ENCODE measurements at regions not wholly inside any gene's neighbourhood (a gene's known extent, or its start where the extent isn't known, plus 50 kb on each side); places are given as distances from the start of the nearest gene placed in this dataset.

GRCh38 chr11:119483881-119484371 is 61.0 kb upstream of the THY1 start:
- peaks cover 6% of the 10 kb centered on the region for H3K4me1 Mint-ChIP-seq (ENCODE audit: unreplicated experiment)
- no peak overlapping the region for H3K4me3 Mint-ChIP-seq (ENCODE audit: unreplicated experiment)
- no peak for TF ChIP-seq CTCF (IDR thresholded peaks at IDR 0.05; ENCODE audit: unreplicated experiment)
- no peaks in the 10 kb centered on the region for H3K9me3 Mint-ChIP-seq (ENCODE audit: unreplicated experiment)
- no peaks in the 10 kb centered on the region for H3K36me3 Mint-ChIP-seq (ENCODE audit: low read depth, unreplicated experiment)
- no peak for DNase-seq (ENCODE audit: low spot score)
- H3K27me3 Mint-ChIP-seq (ENCODE audit: unreplicated experiment), result peaks cover 12% of the 10 kb centered on the region
- no peak overlapping the region for H3K27ac Mint-ChIP-seq (ENCODE audit: unreplicated experiment)

- TF ChIP-seq CTCF (IDR thresholded peaks at IDR 0.05; ENCODE audit: unreplicated experiment), result no peak
- no peak for DNase-seq (ENCODE audit: low spot score)
- no peaks in the 10 kb centered on the region for H3K9me3 Mint-ChIP-seq (ENCODE audit: unreplicated experiment)
- H3K27ac Mint-ChIP-seq (ENCODE audit: unreplicated experiment), result no peak overlapping the region
- peaks cover 8% of the 10 kb centered on the region for H3K4me1 Mint-ChIP-seq (ENCODE audit: unreplicated experiment)
- no peaks in the 10 kb centered on the region for H3K36me3 Mint-ChIP-seq (ENCODE audit: low read depth, unreplicated experiment)
- no peak overlapping the region for H3K4me3 Mint-ChIP-seq (ENCODE audit: unreplicated experiment)
- H3K27me3 Mint-ChIP-seq (ENCODE audit: unreplicated experiment), result peaks cover 12% of the 10 kb centered on the region
Measured at GRCh38 chr11:119483341-119483880, 60.4 kb upstream of the THY1 start.

- H3K27ac Mint-ChIP-seq (ENCODE audit: unreplicated experiment), result no peak overlapping the region
- no peaks in the 10 kb centered on the region for H3K36me3 Mint-ChIP-seq (ENCODE audit: low read depth, unreplicated experiment)
- no peak overlapping the region for H3K4me3 Mint-ChIP-seq (ENCODE audit: unreplicated experiment)
- peaks cover 7% of the 10 kb centered on the region for H3K4me1 Mint-ChIP-seq (ENCODE audit: unreplicated experiment)
- H3K27me3 Mint-ChIP-seq (ENCODE audit: unreplicated experiment), result peaks cover 11% of the 10 kb centered on the region
- DNase-seq (ENCODE audit: low spot score), result no peak
- H3K9me3 Mint-ChIP-seq (ENCODE audit: unreplicated experiment), result no peaks in the 10 kb centered on the region
- TF ChIP-seq CTCF (IDR thresholded peaks at IDR 0.05; ENCODE audit: unreplicated experiment), result no peak
Measured at GRCh38 chr11:119482521-119483011, 59.6 kb upstream of the THY1 start.

- peaks cover 6% of the 10 kb centered on the region for H3K4me1 Mint-ChIP-seq (ENCODE audit: unreplicated experiment)
- TF ChIP-seq CTCF (IDR thresholded peaks at IDR 0.05; ENCODE audit: unreplicated experiment), result peak; percentile 62
- no peak overlapping the region for H3K27ac Mint-ChIP-seq (ENCODE audit: unreplicated experiment)
- peaks cover 10% of the 10 kb centered on the region for H3K27me3 Mint-ChIP-seq (ENCODE audit: unreplicated experiment)
- no peaks in the 10 kb centered on the region for H3K36me3 Mint-ChIP-seq (ENCODE audit: low read depth, unreplicated experiment)
- H3K9me3 Mint-ChIP-seq (ENCODE audit: unreplicated experiment), result no peaks in the 10 kb centered on the region
- DNase-seq (ENCODE audit: low spot score), result no peak
- H3K4me3 Mint-ChIP-seq (ENCODE audit: unreplicated experiment), result no peak overlapping the region
Measured at GRCh38 chr11:119481667-119482400, 58.9 kb upstream of the THY1 start.

Measured in endothelial cell (in vitro differentiated cells).